ENCODE measurements at regions not wholly inside any gene's neighbourhood (a gene's known extent, or its start where the extent isn't known, plus 50 kb on each side); places are given as distances from the start of the nearest gene placed in this dataset.
"Not testable (repeated sequence)": the region's sequence is repeated elsewhere in the genome, so short reads cannot be mapped to it uniquely, and the experiment has no call there.

- ATAC-seq (no peak), DNase-seq (no peak)
- ChIA-PET POLR2A (no interaction called here), CTCF (no interaction called here)
- Mint-ChIP-seq H3K36me3 (ENCODE audit: low read depth) (no peaks in the 10 kb centered on the region), H3K27ac (no peak overlapping the region), H3K9me3 (ENCODE audit: insufficient read depth) (no peaks in the 10 kb centered on the region), H3K27me3 (ENCODE audit: low read depth) (no peaks in the 10 kb centered on the region), H3K4me1 (ENCODE audit: low read depth) (no peaks in the 10 kb centered on the region), H3K4me3 (no peak overlapping the region)
Measured at GRCh38 chrX:82658492-82658891, 849.6 kb upstream of the POU3F4 start.

GRCh38 chrX:82666355-82666754 lies 841.7 kb upstream of the POU3F4 start:
- H3K27me3 Mint-ChIP-seq (ENCODE audit: low read depth) = no peaks in the 10 kb centered on the region
- ATAC-seq = no peak

GRCh38 chrX:82675104-82675503 lies 833.0 kb upstream of the POU3F4 start:
- Mint-ChIP-seq H3K9me3 (ENCODE audit: insufficient read depth) (no peaks in the 10 kb centered on the region), H3K4me1 (ENCODE audit: low read depth) (no peaks in the 10 kb centered on the region), H3K27ac (no peak overlapping the region), H3K4me3 (no peak overlapping the region), H3K27me3 (ENCODE audit: low read depth) (no peaks in the 10 kb centered on the region), H3K36me3 (ENCODE audit: low read depth) (no peaks in the 10 kb centered on the region)
- ChIA-PET POLR2A (no interaction called here), CTCF (no interaction called here)
- DNase-seq (no peak), ATAC-seq (no peak)

More at GRCh38 chrX:82666355-82666754, 841.7 kb upstream of the POU3F4 start:
- Mint-ChIP-seq H3K36me3 (ENCODE audit: low read depth) (no peaks in the 10 kb centered on the region), H3K4me3 (no peak overlapping the region), H3K27ac (no peak overlapping the region), H3K9me3 (ENCODE audit: insufficient read depth) (no peaks in the 10 kb centered on the region), H3K4me1 (ENCODE audit: low read depth) (no peaks in the 10 kb centered on the region)
- ChIA-PET CTCF (no interaction called here), POLR2A (no interaction called here)
- no peak for DNase-seq

GRCh38 chrX:82676386-82676785 lies 831.7 kb upstream of the POU3F4 start:
- no peak overlapping the region for H3K4me3 Mint-ChIP-seq
- ChIA-PET POLR2A (no interaction called here), CTCF (interaction anchor here (1.0 kb wide), 1 partner anchor 458 kb away, joined by 3 read pairs; no protein-coding TSS in a partner anchor)
- ATAC-seq (no peak), DNase-seq (no peak)
- no peaks in the 10 kb centered on the region for H3K27me3 Mint-ChIP-seq (ENCODE audit: low read depth)
- no peaks in the 10 kb centered on the region for H3K9me3 Mint-ChIP-seq (ENCODE audit: insufficient read depth)
- H3K36me3 Mint-ChIP-seq (ENCODE audit: low read depth) = no peaks in the 10 kb centered on the region
- H3K27ac Mint-ChIP-seq = no peak overlapping the region
- H3K4me1 Mint-ChIP-seq (ENCODE audit: low read depth) = no peaks in the 10 kb centered on the region

GRCh38 chrX:82677286-82677685 lies 830.8 kb upstream of the POU3F4 start:
- no peaks in the 10 kb centered on the region for H3K27me3 Mint-ChIP-seq (ENCODE audit: low read depth)
- no peak for DNase-seq
- H3K4me3 Mint-ChIP-seq = no peak overlapping the region
- H3K9me3 Mint-ChIP-seq (ENCODE audit: insufficient read depth) = no peaks in the 10 kb centered on the region
- ChIA-PET POLR2A (no interaction called here), CTCF (no interaction called here)
- no peaks in the 10 kb centered on the region for H3K36me3 Mint-ChIP-seq (ENCODE audit: low read depth)
- H3K4me1 Mint-ChIP-seq (ENCODE audit: low read depth) = no peaks in the 10 kb centered on the region
- H3K27ac Mint-ChIP-seq = no peak overlapping the region
- no peak for ATAC-seq

- CTCF ChIA-PET = no interaction called here
- Mint-ChIP-seq H3K4me3 (no peak overlapping the region), H3K27ac (no peak overlapping the region), H3K36me3 (ENCODE audit: low read depth) (no peaks in the 10 kb centered on the region), H3K4me1 (ENCODE audit: low read depth) (no peaks in the 10 kb centered on the region), H3K27me3 (ENCODE audit: low read depth) (no peaks in the 10 kb centered on the region), H3K9me3 (ENCODE audit: insufficient read depth) (no peaks in the 10 kb centered on the region)
- DNase-seq (no peak), ATAC-seq (no peak)
- POLR2A ChIA-PET = no interaction called here
Measured at GRCh38 chrX:82692991-82693390, 815.1 kb upstream of the POU3F4 start.

- Mint-ChIP-seq H3K9me3 (ENCODE audit: insufficient read depth) (no peaks in the 10 kb centered on the region), H3K36me3 (ENCODE audit: low read depth) (no peaks in the 10 kb centered on the region), H3K27ac (no peak overlapping the region), H3K4me3 (no peak overlapping the region), H3K4me1 (ENCODE audit: low read depth) (no peaks in the 10 kb centered on the region), H3K27me3 (ENCODE audit: low read depth) (no peaks in the 10 kb centered on the region)
- ATAC-seq (no peak), DNase-seq (no peak)
- ChIA-PET CTCF (no interaction called here), POLR2A (no interaction called here)
Measured at GRCh38 chrX:82695066-82695465, 813.0 kb upstream of the POU3F4 start.

GRCh38 chrX:82703551-82703950 lies 804.5 kb upstream of the POU3F4 start:
- H3K4me3 Mint-ChIP-seq = no peak overlapping the region

GRCh38 chrX:82711457-82711856 lies 796.6 kb upstream of the POU3F4 start:
- Mint-ChIP-seq H3K36me3 (ENCODE audit: low read depth) (no peaks in the 10 kb centered on the region), H3K4me3 (no peak overlapping the region), H3K4me1 (ENCODE audit: low read depth) (no peaks in the 10 kb centered on the region), H3K9me3 (ENCODE audit: insufficient read depth) (no peaks in the 10 kb centered on the region), H3K27ac (no peak overlapping the region), H3K27me3 (ENCODE audit: low read depth) (no peaks in the 10 kb centered on the region)
- POLR2A ChIA-PET = no interaction called here
- CTCF ChIA-PET = no interaction called here
- ATAC-seq (no peak), DNase-seq (no peak)

More at GRCh38 chrX:82703551-82703950, 804.5 kb upstream of the POU3F4 start:
- ChIA-PET POLR2A (no interaction called here), CTCF (no interaction called here)
- H3K4me1 Mint-ChIP-seq (ENCODE audit: low read depth) = no peaks in the 10 kb centered on the region
- no peaks in the 10 kb centered on the region for H3K9me3 Mint-ChIP-seq (ENCODE audit: insufficient read depth)
- H3K27me3 Mint-ChIP-seq (ENCODE audit: low read depth) = no peaks in the 10 kb centered on the region
- H3K36me3 Mint-ChIP-seq (ENCODE audit: low read depth) = no peaks in the 10 kb centered on the region
- H3K27ac Mint-ChIP-seq = no peak overlapping the region
- DNase-seq (no peak), ATAC-seq (no peak)

- ChIA-PET CTCF (no interaction called here), POLR2A (no interaction called here)
- H3K4me1 Mint-ChIP-seq (ENCODE audit: low read depth) = no peaks in the 10 kb centered on the region
- DNase-seq (no peak), ATAC-seq (no peak)
- H3K4me3 Mint-ChIP-seq = no peak overlapping the region
- no peaks in the 10 kb centered on the region for H3K36me3 Mint-ChIP-seq (ENCODE audit: low read depth)
- no peaks in the 10 kb centered on the region for H3K9me3 Mint-ChIP-seq (ENCODE audit: insufficient read depth)
- H3K27ac Mint-ChIP-seq = no peak overlapping the region
- no peaks in the 10 kb centered on the region for H3K27me3 Mint-ChIP-seq (ENCODE audit: low read depth)
Measured at GRCh38 chrX:82721891-82722290, 786.2 kb upstream of the POU3F4 start.

DNA sequence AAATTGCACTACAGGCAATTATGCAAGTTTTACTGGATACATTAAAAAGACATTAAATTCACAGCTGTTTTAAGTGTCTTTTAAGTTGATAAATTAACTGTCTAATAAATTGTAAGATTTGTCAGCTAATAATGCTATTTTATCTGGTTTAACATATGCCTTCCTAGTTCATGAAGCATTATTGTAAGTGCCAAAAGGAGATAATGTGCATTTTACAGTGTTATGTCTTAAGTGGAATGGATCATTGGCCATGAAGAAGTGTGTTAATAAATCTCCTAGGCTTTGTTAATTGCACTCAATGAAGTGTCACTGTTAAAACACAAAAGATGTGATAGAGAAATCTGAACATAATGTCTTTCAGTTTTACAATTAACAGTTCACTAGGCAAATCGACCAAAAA lies 784.3 kb upstream of the POU3F4 start:
- no peak overlapping the region for H3K4me3 Mint-ChIP-seq
- ChIA-PET POLR2A (no interaction called here), CTCF (no interaction called here)
- no peak for ATAC-seq
- no peak for DNase-seq
- H3K9me3 Mint-ChIP-seq (ENCODE audit: insufficient read depth) = no peaks in the 10 kb centered on the region
- no peak overlapping the region for H3K27ac Mint-ChIP-seq
- H3K27me3 Mint-ChIP-seq (ENCODE audit: low read depth) = no peaks in the 10 kb centered on the region
- no peaks in the 10 kb centered on the region for H3K36me3 Mint-ChIP-seq (ENCODE audit: low read depth)
- H3K4me1 Mint-ChIP-seq (ENCODE audit: low read depth) = no peaks in the 10 kb centered on the region

DNA sequence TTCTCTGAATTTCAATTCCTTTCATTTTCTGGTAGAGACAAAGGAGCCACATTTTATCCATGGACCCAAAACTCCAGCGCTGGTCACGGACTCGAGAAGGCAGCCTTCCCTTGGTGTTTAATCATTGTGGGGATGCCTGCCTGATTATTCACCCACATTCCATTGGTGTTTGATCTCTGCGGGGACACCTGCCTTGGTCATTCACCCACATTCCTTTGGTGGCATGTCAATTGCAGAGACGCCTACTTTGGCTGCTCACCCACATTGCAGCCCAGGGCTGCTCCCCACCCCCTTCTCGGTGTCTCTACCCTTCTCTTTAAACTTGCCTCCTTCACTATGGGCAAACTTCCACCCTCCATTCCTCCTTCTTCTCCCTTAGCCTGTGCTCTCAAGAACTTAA lies 780.7 kb upstream of the POU3F4 start:
- H3K4me1 Mint-ChIP-seq (ENCODE audit: low read depth); DNase-seq; ATAC-seq; H3K27me3 Mint-ChIP-seq (ENCODE audit: low read depth); POLR2A ChIA-PET; H3K36me3 Mint-ChIP-seq (ENCODE audit: low read depth); CTCF ChIA-PET; H3K27ac Mint-ChIP-seq; H3K9me3 Mint-ChIP-seq (ENCODE audit: insufficient read depth); H3K4me3 Mint-ChIP-seq: not testable (repeated sequence)

DNA sequence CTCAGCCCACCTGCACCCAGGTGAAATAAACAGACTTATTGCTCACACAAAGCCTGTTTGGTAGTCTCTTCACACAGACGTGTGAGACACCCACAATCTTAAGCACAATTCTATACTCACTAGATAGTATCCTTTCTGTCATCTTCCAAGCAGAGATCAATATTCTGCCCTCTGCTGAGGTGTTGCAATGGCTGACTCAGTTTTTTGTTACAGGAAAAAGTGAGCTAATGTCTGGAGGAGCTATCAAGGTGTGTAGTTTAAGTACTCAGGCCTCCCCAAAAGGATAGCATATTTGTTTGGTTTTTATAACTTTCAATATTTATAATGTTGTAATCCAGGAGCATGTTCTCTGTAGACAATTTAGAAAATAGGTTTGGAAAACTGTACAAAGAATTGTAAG lies 775.2 kb upstream of the POU3F4 start:
- Mint-ChIP-seq H3K27ac (no peak overlapping the region), H3K4me3 (no peak overlapping the region), H3K4me1 (ENCODE audit: low read depth) (no peaks in the 10 kb centered on the region), H3K9me3 (ENCODE audit: insufficient read depth) (no peaks in the 10 kb centered on the region), H3K27me3 (ENCODE audit: low read depth) (no peaks in the 10 kb centered on the region), H3K36me3 (ENCODE audit: low read depth) (no peaks in the 10 kb centered on the region)
- POLR2A ChIA-PET = no interaction called here
- ATAC-seq (no peak), DNase-seq (no peak)
- CTCF ChIA-PET = no interaction called here
